Brain microvascular endothelial cell (primary cell): ENCODE measurements at regions not wholly inside any gene's neighbourhood (a gene's known extent, or its start where the extent isn't known, plus 50 kb on each side); places are given as distances from the start of the nearest gene placed in this dataset.
"Not testable (repeated sequence)": the region's sequence is repeated elsewhere in the genome, so short reads cannot be mapped to it uniquely, and the experiment has no call there.

ENCODE experiments used
- DNase-seq: peaks from one replicate; pipeline ENCODE4 v3.0.0-alpha.2; 2020
- H3K27ac ChIP-seq: fragments of 250-450 bp; sonication (Bioruptor Pico); 2 replicates; pipeline ENCODE4 v1.5.1; 2020; ENCODE audit warnings: mild to moderate bottlenecking, moderate library complexity
- H3K27me3 ChIP-seq: fragments of 250-450 bp; sonication (Bioruptor Pico); replicated peaks from 2 replicates; pipeline ENCODE4 v1.5.1; 2020; ENCODE audit warnings: mild to moderate bottlenecking
- H3K36me3 ChIP-seq: fragments of 250-450 bp; sonication (Bioruptor Pico); replicated peaks from 2 replicates; pipeline ENCODE4 v1.5.1; 2020; ENCODE audit warnings: mild to moderate bottlenecking
- H3K4me3 ChIP-seq: 2 replicates; pipeline ENCODE4 v1.5.1; 2011; ENCODE audit warnings: low read depth, mild to moderate bottlenecking, control low read depth, low read length, moderate library complexity
- in situ Hi-C: cut with HindIII; loops from 2 replicates; pipeline ENCODE4 v1.10.0; 2017; ENCODE audit warnings: low sequenced_read_pairs, low pct_ligation_motif_present
- TF ChIP-seq, protein P1 (sequence below): IDR thresholded peaks from 2 replicates; pipeline ENCODE4 v1.5.1; 2011; ENCODE audit warnings: low read depth, mild to moderate bottlenecking, moderate library complexity, low read length, control low read depth, inconsistent platforms; ENCODE audit errors: missing control alignments

DNA sequence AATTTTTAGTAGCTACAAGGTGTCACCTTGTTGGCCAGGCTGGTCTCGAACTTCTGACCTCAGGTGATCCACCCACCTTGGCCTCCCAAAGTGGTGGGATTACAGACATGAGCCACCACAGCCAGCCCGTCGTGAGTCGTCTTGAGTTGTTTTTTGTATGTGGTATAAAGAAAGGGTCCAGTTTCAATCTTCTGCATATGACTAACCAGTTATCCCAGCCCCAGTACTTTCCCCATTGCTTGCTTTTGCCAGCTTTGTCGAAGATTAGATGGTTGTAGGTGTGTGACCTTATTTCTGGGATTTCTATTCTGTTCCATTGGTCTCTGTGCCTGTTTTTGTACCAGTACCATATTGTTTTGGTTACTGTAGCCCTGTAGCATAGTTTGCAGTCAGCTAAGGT, 105.9 kb downstream of the OR13H1 start:
- Histone ChIP-seq H3K4me3 (no peak overlapping the region), H3K27me3 (no peaks in the 10 kb centered on the region), H3K27ac (no peak overlapping the region), H3K36me3 (no peaks in the 10 kb centered on the region)
- DNase-seq: no peak
- in situ Hi-C loops: no loop called here
- TF ChIP-seq, protein P1, sequence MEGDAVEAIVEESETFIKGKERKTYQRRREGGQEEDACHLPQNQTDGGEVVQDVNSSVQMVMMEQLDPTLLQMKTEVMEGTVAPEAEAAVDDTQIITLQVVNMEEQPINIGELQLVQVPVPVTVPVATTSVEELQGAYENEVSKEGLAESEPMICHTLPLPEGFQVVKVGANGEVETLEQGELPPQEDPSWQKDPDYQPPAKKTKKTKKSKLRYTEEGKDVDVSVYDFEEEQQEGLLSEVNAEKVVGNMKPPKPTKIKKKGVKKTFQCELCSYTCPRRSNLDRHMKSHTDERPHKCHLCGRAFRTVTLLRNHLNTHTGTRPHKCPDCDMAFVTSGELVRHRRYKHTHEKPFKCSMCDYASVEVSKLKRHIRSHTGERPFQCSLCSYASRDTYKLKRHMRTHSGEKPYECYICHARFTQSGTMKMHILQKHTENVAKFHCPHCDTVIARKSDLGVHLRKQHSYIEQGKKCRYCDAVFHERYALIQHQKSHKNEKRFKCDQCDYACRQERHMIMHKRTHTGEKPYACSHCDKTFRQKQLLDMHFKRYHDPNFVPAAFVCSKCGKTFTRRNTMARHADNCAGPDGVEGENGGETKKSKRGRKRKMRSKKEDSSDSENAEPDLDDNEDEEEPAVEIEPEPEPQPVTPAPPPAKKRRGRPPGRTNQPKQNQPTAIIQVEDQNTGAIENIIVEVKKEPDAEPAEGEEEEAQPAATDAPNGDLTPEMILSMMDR: no peak

DNA sequence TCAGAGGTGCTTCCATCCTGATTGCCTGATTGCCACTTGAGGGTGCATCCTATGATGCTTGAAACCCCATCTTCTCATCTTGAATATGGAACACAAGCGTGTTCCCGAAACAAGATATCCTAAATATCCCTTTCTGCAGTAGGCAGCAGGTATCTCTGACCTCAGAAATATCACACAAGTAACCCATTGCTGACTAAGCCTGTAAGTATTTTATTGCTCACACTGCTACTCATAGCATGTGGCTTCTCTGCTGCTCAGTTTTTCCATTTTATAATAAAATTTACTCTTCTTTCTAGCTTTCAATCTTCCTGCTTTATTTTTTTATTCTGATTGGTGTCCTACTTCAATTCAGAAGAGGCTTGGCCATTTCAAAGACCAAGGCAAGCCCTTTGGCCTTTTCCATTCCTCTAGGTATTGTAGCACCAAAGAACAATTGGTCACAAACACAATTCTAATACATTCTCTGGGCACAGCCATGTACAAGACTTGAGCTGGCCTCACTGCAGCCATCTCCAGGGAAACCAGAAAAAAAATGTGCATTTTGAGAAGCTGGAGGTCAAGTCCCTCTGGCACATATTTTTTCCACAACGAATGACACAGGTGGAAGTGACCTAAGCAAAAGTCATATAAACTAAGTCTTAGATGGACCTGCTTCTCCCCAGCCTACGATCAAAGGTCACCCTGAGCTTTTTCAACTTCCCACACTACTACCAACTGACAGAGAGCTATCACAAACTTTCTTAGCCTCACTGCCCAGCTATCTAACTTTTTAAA, 107.0 kb downstream of the OR13H1 start:
- no peak overlapping the region for H3K27ac ChIP-seq
- no peaks in the 10 kb centered on the region for H3K27me3 ChIP-seq
- DNase-seq: no peak
- in situ Hi-C loops: no loop called here
- no peak overlapping the region for H3K4me3 ChIP-seq
- no peaks in the 10 kb centered on the region for H3K36me3 ChIP-seq
- TF ChIP-seq, protein P1: no peak

DNA sequence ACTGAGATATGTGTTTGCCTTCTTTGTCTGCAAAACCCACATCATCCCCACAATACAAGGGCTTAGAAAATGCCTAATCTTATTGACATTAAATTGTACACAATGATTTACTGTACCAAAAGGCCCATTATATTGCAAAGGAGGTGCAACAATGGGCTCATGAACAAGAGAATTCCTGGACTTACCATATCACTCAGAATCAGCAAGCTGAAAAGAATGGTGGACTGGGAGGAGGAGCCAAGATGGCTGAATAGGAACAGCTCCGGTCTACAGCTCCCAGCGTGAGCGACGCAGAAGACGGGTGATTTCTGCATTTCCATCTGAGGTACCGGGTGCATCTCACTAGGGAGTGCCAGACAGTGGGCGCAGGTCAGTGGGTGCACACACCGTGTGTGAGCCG, 119.9 kb downstream of the OR13H1 start:
- H3K36me3 ChIP-seq, H3K27me3 ChIP-seq, H3K27ac ChIP-seq, DNase-seq, H3K4me3 ChIP-seq, in situ Hi-C loops: not testable (repeated sequence)

DNA sequence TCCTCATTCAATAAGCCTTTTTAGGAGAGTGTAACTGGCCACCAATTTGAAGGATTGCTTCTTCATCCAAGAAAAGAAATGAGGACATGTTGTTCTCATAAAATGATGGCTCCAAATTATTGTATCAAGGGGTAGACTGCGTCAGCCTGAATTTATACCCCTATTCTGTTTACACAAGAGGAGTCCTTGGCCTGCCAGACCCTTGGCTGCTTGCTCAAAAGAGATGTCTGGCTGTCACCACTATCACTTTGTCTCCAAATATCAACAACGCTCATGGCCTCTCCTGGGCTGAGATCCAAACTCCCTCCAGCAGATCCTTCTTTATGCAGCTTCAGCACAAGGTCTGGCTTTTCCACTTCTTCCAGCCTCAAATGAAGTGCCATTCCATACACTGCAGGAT, 127.9 kb downstream of the OR13H1 start:
- H3K27me3 ChIP-seq: no peaks in the 10 kb centered on the region
- DNase-seq: no peak
- no peak overlapping the region for H3K4me3 ChIP-seq
- in situ Hi-C loops: no loop called here
- no peaks in the 10 kb centered on the region for H3K36me3 ChIP-seq
- TF ChIP-seq, protein P1: no peak
- H3K27ac ChIP-seq: no peak overlapping the region

DNA sequence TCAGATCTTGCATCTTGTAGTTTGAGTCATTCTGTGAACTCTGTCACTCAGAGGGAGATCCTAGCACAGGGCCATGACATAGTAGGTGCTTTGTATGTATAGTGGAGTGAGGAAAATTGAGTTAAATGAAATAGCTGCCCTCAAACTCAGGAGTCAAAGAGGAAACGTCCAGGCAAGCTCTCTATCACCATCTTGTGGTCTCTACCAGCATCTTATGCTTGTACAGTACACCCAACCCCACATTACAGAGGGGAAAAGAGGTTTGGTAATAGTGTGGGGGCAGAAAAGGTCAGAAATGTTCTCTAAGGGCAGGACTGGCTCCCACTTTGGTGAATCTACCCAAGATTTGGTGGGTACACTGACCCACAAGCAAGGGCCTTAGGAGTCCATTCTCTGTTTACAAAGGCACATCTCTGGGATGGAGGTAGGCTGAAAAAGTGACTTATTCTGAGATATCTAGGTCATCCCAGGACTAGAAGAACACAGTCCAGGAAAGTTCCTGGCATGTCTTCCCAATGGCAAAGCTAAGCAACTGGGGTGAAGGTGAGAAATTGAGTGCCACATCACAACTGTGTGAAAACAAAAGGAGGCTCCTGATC, 131.8 kb downstream of the OR13H1 start:
- H3K27ac ChIP-seq: no peak overlapping the region
- no peaks in the 10 kb centered on the region for H3K27me3 ChIP-seq
- DNase-seq: peak; percentile 16
- TF ChIP-seq, protein P1: peak; percentile 66
- in situ Hi-C loops: no loop called here
- H3K36me3 ChIP-seq: no peaks in the 10 kb centered on the region
- no peak overlapping the region for H3K4me3 ChIP-seq

DNA sequence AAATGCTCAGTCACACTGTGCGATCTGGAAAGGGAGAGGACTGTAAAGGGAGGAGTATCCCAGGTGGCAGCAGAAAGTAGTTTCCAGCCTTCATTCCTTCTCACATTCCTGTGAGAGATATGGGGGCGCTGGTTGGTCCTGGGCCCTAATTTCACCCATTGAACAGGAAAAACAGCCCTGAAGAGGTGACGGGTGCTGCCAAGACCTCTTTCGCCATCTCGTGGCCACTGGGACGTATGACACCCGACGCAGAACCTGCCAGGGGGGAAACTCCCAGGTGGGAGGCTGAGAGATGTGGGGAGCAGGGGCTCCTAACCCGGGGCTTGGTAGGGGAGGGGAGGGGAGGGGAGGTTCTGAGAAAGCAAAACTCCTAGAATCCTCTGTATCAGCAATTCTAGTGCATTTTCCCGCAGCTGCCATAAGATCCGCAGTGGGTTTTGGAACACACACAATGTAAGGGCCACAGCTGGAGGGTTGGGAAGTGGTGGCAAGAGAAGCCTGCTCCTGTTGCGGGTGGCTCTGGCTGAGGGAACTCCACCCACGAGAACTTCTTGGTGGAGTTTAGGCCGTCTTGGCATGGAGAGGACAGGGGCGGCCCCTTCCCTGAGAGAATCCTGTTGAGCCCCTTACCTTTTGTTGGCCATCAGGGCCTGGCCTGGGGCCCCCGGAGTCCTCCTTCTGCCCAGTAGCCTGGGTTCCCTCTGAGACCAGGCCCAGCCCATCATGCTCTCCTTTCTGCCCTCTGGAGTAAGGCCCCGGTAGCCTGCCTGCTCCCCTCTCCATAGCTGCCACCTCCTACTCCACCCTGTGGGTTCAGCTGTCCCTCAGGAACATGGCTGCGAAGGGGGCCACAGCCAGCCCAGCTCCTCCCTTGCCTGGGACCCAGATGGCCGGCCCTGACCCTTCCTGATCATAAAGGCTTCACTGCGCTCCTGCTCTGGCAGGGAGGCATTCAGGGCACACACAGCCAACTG, 134.1 kb downstream of the OR13H1 start:
- Histone ChIP-seq H3K27ac (no peak overlapping the region), H3K27me3 (no peaks in the 10 kb centered on the region), H3K36me3 (no peaks in the 10 kb centered on the region), H3K4me3 (no peak overlapping the region)
- DNase-seq: peak; percentile 16
- TF ChIP-seq, protein P1: peak; percentile 85
- in situ Hi-C loops: no loop called here

DNA sequence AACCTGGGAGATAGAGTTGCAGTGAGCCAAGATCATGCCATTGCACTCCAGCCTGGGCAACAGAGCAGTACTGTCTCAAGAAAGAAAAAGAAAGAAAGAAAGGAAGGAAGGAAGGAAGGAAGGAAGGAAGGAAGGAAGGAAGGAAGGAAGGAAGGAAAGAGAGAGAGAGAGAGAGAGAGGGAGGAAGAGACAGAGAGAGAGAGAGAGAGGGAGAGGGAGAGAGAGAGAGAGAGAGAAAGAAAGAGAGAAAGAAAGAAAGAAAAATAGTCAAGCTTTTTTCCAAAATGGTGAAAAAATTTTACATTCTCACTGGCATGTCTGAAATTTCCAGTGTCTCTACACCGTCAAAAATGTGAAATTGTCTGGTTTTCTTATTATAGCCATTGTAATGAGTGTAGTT, 138.9 kb downstream of the OR13H1 start:
- in situ Hi-C loops, DNase-seq, H3K36me3 ChIP-seq, H3K27ac ChIP-seq, H3K4me3 ChIP-seq, H3K27me3 ChIP-seq: not testable (repeated sequence)
